Endothelial cell of umbilical vein (primary cell): ENCODE measurements at regions not wholly inside any gene's neighbourhood (a gene's known extent, or its start where the extent isn't known, plus 50 kb on each side); places are given as distances from the start of the nearest gene placed in this dataset.

Source experiments
- BruUV-seq: library from RNA; stranded (reverse); fragments of 400-500 nt; replicated peaks from 2 replicates; lab custom pipeline; 2021; lab: Mats Ljungman, UMichigan
- CTCF ChIA-PET: fragments of 300-600, 350-600 bp; sonication (Branson Sonifier 250); formaldehyde crosslinking; loops from one replicate; lab custom pipeline; 2021; ENCODE audit warnings: antibody characterized with exemption, inconsistent platforms; lab: Charles Lee
- POLR2A ChIA-PET: fragments of 300-600, 350-600 bp; sonication (Branson Sonifier 250); formaldehyde crosslinking; loops from one replicate; lab custom pipeline; 2021; ENCODE audit warnings: antibody characterized with exemption, inconsistent platforms; lab: Charles Lee
- DNase-seq: peaks from one replicate; pipeline ENCODE4 v3.0.0-alpha.2; 2011; ENCODE audit warnings: low read depth, low spot score
- FAIRE-seq: peaks from 2 replicates; lab custom pipeline; 2011; peaks lifted over from hg19 to GRCh38; lab: Jason Lieb, UNC
- H2AFZ ChIP-seq: 2 replicates; pipeline ENCODE4 v1.6.0; 2012; ENCODE audit warnings: low read depth, low read length, control low read depth, inconsistent platforms
- H3K27ac ChIP-seq: 2 replicates; pipeline ENCODE4 v1.5.1; 2011; ENCODE audit warnings: low read depth, mild to moderate bottlenecking, control low read depth, low read length, moderate library complexity; ENCODE audit not compliant: insufficient read depth
- H3K27me3 ChIP-seq, 2 experiments: 2 replicates each; pipeline versions ENCODE4 v1.6.0 to v1.6.1; 2011; ENCODE audit warnings: low read length in 2 of 2, mixed read lengths in 1 of 2; ENCODE audit not compliant: control insufficient read depth in 2 of 2, insufficient read depth in 2 of 2
- H3K36me3 ChIP-seq, 2 experiments: 2 replicates in 1 of 2; 3 replicates in 1 of 2; pipeline ENCODE4 v1.5.1; 2011; ENCODE audit warnings: low read length in 2 of 2, mild to moderate bottlenecking in 1 of 2, moderate library complexity in 1 of 2; ENCODE audit not compliant: control insufficient read depth in 2 of 2, insufficient read depth in 2 of 2; ENCODE audit errors: extremely low read depth in 1 of 2
- H3K4me1 ChIP-seq: 3 replicates; pipeline ENCODE4 v1.5.1; 2011; ENCODE audit warnings: mild to moderate bottlenecking, low read length; ENCODE audit not compliant: control insufficient read depth, insufficient read depth; ENCODE audit errors: extremely low read depth
- H3K4me2 ChIP-seq: 2 replicates; pipeline ENCODE4 v1.6.1; 2011; ENCODE audit warnings: low read length, control low read depth, mixed read lengths; ENCODE audit not compliant: insufficient read depth
- H3K4me3 ChIP-seq, 3 experiments: fragments of 200-600 bp in 1 of 3; sonication (generic), shearing (Covaris generic) in 1 of 3; replicated peaks in 1 of 3; 2 replicates each; pipeline ENCODE4 v1.5.1; 2011 to 2016; ENCODE audit warnings: control low read depth in 3 of 3, low read length in 3 of 3, mild to moderate bottlenecking in 2 of 3, inconsistent platforms in 1 of 3, low read depth in 1 of 3, moderate library complexity in 1 of 3; ENCODE audit not compliant: insufficient read depth in 1 of 3
- H3K79me2 ChIP-seq: 2 replicates; pipeline ENCODE4 v1.6.0; 2012; ENCODE audit warnings: low read length, inconsistent platforms; ENCODE audit not compliant: control insufficient read depth, insufficient read depth
- H3K9ac ChIP-seq: replicated peaks from 2 replicates; pipeline ENCODE3; 2011; ENCODE audit warnings: low read length, control low read depth; ENCODE audit not compliant: insufficient read depth; ENCODE audit errors: extremely low read depth
- H3K9me1 ChIP-seq: replicated peaks from 3 replicates; pipeline ENCODE4 v1.6.0; 2011; ENCODE audit warnings: mild to moderate bottlenecking, low read length; ENCODE audit not compliant: control insufficient read depth, insufficient read depth; ENCODE audit errors: extremely low read depth
- H3K9me3 ChIP-seq: replicated peaks from 2 replicates; pipeline ENCODE4 v1.5.1; 2012; ENCODE audit warnings: low read length, inconsistent platforms; ENCODE audit not compliant: control insufficient read depth, insufficient read depth
- H4K20me1 ChIP-seq: replicated peaks from 2 replicates; pipeline ENCODE3; 2011; ENCODE audit warnings: mild to moderate bottlenecking, low read length; ENCODE audit not compliant: control insufficient read depth, insufficient read depth; ENCODE audit errors: extremely low read depth
- EZH2 ChIP-seq: IDR thresholded peaks from 2 replicates; pipeline ENCODE4 v1.6.1; 2012; ENCODE audit warnings: borderline replicate concordance, low read depth, mild to moderate bottlenecking, moderate library complexity, low read length, inconsistent platforms; ENCODE audit not compliant: severe bottlenecking
- FOS ChIP-seq: IDR thresholded peaks from 2 replicates; pipeline ENCODE4 v1.6.1; 2011; ENCODE audit warnings: mild to moderate bottlenecking, low read length, moderate library complexity, borderline replicate concordance; ENCODE audit not compliant: insufficient read depth
- GATA2 ChIP-seq: IDR thresholded peaks from 2 replicates; pipeline ENCODE4 v1.7.0; 2011; ENCODE audit warnings: low read depth, mild to moderate bottlenecking, moderate library complexity, mixed read lengths, low read length; ENCODE audit not compliant: insufficient read length, insufficient read depth
- JUN ChIP-seq: IDR thresholded peaks from 2 replicates; pipeline ENCODE4 v1.6.1; 2011; ENCODE audit warnings: borderline replicate concordance, low read depth; ENCODE audit not compliant: insufficient read length, insufficient read depth
- MYC ChIP-seq: IDR thresholded peaks from one replicate; pipeline ENCODE4 v1.6.1; 2011; ENCODE audit warnings: mild to moderate bottlenecking, low read depth, low read length
- POLR2A ChIP-seq: IDR thresholded peaks from 2 replicates; pipeline ENCODE4 v1.6.1; 2012; ENCODE audit warnings: low read depth, mild to moderate bottlenecking, control low read depth, low read length
- POLR2AphosphoS5 ChIP-seq: IDR thresholded peaks from 2 replicates; pipeline ENCODE4 v1.6.1; 2012; ENCODE audit warnings: low read depth, mild to moderate bottlenecking, control low read depth, low read length, moderate library complexity; ENCODE audit not compliant: insufficient read depth
- dilution Hi-C: fragments of 300-500 bp; cut with MboI; formaldehyde crosslinking; loops from one replicate; pipeline ENCODE4 v1.15.0; 2019; ENCODE audit warnings: low sequenced_read_pairs; ENCODE audit not compliant: extremely low pct_ligation_motif_present
- intact Hi-C: fragments of 100-400 bp; cut with micrococcal nuclease; formaldehyde crosslinking; loops from one replicate; pipeline ENCODE4 v1.10.0; 2022
- TF ChIP-seq, protein P1 (sequence below): IDR thresholded peaks from 2 replicates; pipeline ENCODE4 v1.6.1; 2011; ENCODE audit not compliant: insufficient read depth, insufficient read length
- TF ChIP-seq, protein P2 (sequence below), 2 donors: IDR thresholded peaks; 1 replicate in 1 of 2; 2 replicates in 1 of 2; pipeline ENCODE4 v1.5.1; 2011; ENCODE audit warnings: low read length in 2 of 2, mild to moderate bottlenecking in 2 of 2, moderate library complexity in 2 of 2, control low read depth in 1 of 2, inconsistent platforms in 1 of 2, low read depth in 1 of 2; ENCODE audit not compliant: insufficient read depth in 1 of 2; ENCODE audit errors: extremely low read depth in 1 of 2

DNA sequence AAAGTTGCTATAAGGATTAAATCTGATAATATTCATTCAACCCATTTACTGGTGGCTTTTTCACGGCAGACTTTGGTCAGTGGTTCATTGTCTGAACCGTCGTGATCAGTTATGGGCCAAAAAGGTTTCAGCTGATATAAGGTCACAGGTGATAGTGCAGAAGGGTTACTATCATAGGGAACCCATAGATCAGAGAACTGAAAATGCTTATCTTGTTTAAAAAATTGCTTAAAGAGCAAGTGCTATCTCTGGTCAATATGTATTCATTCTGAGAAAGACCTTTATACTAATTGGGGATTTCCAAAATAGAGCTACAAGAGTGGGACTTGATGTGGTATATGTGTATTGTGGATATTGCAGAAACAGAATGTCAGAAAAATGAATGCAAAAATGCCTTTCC is 147.8 kb upstream of the SEMA3E start:
- Histone ChIP-seq H3K4me3 (no peak overlapping the region), H3K27me3 (no peaks in the 10 kb centered on the region), H3K4me1 (no peaks in the 10 kb centered on the region), H3K9me3 (no peaks in the 10 kb centered on the region), H3K9ac (no peak overlapping the region), H3K4me2 (no peak overlapping the region), H4K20me1 (no peaks in the 10 kb centered on the region), H3K9me1 (no peaks in the 10 kb centered on the region), H2AFZ (no peak overlapping the region), H3K79me2 (no peaks in the 10 kb centered on the region), H3K27ac (no peak overlapping the region), H3K36me3 (no peaks in the 10 kb centered on the region)
- ChIA-PET POLR2A (no interaction called here), CTCF (no interaction called here)
- BruUV-seq: no TSS peak
- TF ChIP-seq GATA2 (no peak), POLR2AphosphoS5 (no peak), EZH2 (no peak), FOS (no peak), JUN (no peak), POLR2A (no peak), MYC (no peak)
- TF ChIP-seq, protein P1, sequence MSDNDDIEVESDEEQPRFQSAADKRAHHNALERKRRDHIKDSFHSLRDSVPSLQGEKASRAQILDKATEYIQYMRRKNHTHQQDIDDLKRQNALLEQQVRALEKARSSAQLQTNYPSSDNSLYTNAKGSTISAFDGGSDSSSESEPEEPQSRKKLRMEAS: no peak
- TF ChIP-seq, protein P2, sequence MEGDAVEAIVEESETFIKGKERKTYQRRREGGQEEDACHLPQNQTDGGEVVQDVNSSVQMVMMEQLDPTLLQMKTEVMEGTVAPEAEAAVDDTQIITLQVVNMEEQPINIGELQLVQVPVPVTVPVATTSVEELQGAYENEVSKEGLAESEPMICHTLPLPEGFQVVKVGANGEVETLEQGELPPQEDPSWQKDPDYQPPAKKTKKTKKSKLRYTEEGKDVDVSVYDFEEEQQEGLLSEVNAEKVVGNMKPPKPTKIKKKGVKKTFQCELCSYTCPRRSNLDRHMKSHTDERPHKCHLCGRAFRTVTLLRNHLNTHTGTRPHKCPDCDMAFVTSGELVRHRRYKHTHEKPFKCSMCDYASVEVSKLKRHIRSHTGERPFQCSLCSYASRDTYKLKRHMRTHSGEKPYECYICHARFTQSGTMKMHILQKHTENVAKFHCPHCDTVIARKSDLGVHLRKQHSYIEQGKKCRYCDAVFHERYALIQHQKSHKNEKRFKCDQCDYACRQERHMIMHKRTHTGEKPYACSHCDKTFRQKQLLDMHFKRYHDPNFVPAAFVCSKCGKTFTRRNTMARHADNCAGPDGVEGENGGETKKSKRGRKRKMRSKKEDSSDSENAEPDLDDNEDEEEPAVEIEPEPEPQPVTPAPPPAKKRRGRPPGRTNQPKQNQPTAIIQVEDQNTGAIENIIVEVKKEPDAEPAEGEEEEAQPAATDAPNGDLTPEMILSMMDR (IDR thresholded peaks at IDR 0.05; ENCODE audit: extremely low read depth in 1 of 2, insufficient read depth in 1 of 2, low read depth in 1 of 2, low read length in 2 of 2): no peak
- no peak for FAIRE-seq
- intact Hi-C loops: no loop called here
- DNase-seq: no peak
- dilution Hi-C loops: no loop called here
